Activated CD4-positive, alpha-beta T cell treated with anti-CD3 and anti-CD28 coated beads, Interleukin-2, amount 50 U/mL, for 1 hour (primary cell): ENCODE measurements at regions not wholly inside any gene's neighbourhood (a gene's known extent, or its start where the extent isn't known, plus 50 kb on each side); places are given as distances from the start of the nearest gene placed in this dataset.
"Not testable (repeated sequence)": the region's sequence is repeated elsewhere in the genome, so short reads cannot be mapped to it uniquely, and the experiment has no call there.

Source experiments
- DNase-seq: peaks from one replicate; pipeline ENCODE4 v3.0.0-alpha.2; 2020

- DNase-seq, result not testable (repeated sequence)
These were observed 55.3 kb downstream of the BBS10 start for GRCh38 chr12:76292891-76293290.

- DNase-seq, result not testable (repeated sequence)
These were observed 55.9 kb downstream of the BBS10 start for GRCh38 chr12:76292305-76292704.

- DNase-seq, result no peak
These were observed 57.0 kb downstream of the BBS10 start for GRCh38 chr12:76290963-76291859.

DNA sequence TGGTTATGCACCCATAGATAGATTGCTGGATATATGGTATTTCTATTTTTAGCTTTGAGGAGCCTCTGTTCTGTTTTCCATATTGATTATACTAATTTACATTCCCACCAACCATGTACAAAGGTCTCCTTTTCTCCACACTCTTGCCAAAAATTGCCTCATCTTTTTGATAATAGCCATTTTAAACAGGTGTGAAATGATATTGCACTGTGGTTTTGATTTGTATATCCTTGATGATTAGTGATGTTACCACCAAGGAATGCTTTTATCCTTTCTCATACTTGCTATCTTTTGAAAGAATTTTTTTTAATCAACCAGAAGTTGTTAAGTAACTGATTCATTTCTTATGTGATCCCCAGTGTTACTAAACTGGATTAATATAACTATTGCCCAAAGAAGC lies 60.0 kb downstream of the BBS10 start:
- no peak for DNase-seq

- DNase-seq, result no peak
These were observed 63.1 kb downstream of the BBS10 start for GRCh38 chr12:76284816-76285750.

DNA sequence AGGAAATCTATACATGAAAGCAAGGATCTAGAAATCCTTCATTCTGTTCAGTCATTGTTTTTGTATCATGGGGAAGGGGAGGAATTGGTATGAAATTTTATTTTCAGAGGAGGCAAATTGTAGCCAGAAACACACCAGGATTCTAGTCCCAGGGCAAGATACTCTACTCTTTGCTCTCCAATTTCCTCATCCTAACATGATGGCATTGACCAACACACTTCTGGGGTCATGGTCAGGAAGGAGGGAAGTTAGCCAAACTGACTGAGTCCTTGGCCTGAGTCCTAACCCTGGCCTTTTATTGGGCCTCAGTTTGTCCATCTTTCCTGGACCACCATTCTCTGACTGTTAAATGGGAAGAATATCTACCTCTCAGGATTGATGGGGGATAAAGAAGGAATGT lies 65.5 kb downstream of the BBS10 start:
- no peak for DNase-seq

DNA sequence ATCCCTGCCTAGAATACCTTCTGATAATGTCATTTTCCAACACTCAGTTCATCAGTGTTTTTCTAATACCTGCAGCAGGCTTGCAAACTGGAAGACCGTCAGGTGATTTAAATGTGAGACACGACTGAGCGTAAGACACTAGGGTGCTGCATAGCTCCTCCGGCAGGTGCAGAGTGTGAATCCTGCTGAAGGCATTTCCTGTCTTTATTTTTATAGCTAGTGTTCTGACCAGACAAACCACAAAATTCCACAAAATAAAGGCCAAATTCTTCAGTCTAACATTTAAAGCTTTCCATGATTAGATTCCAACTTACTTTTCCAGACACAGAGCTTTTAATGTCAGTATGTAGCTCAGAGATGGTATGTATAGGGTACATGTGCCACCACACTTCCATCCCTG lies 70.7 kb downstream of the BBS10 start:
- no peak for DNase-seq

DNA sequence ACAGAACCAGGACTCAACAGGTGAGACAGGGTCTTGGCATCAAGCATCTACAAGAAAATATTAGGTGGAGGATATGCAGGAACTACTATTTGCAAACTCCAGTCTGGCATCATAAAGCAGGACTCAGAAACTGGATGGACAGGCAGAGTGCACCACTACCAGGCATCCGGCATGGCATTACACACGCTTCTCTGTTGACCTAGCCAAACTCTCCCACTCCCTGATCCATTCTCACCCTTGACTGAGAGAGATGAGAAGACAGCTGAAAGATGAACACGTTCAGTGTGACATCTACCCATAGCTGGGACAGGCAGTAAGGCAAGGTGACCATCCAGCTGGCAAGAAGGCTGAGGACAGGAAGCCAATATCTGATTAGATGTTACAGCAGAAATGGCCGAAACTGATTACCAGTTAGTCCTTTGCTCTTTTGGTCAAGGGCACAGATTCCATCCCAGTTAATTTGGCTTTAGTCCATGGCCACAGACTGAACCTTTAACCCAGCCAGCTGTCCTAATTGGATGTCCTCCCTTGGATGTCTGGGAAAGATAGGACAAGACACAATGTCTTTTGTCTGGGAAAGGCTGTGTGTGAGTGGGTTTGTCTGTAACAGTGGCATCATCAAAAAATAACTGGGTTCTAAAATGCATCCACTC lies 71.6 kb downstream of the BBS10 start:
- DNase-seq, result no peak

GRCh38 chr12:76275511-76276093 lies 72.6 kb downstream of the BBS10 start:
- DNase-seq, result no peak

DNA sequence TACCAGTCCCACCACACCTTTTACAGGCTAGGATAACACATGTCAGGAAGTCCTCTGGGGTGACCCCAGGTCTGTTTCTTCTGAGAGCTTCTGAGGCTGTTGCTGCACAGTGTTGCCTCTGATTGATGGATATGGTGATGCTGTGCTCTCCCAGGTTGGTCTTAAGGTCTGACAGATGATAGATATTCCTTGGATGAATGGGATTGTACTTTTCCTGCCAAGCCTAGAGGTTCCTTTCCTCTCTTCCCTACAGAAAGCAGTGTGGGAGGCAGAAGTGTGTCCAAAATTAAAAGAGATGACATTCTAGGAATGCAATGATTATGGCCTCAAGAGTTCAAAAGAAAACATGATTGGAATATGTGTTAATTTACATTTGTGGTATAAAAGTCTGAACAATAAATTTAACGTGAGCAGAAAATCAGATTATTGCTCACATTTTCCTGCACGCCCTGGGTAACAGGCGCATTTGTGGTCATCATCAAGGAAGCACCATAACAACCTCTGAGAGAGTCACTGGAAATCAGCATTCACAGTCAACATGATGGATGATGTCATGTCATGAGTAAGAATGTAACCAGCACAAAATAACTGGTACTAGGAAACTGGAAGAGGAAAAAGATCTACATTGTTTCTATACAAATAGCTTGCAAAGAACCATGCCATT lies 73.7 kb downstream of the BBS10 start:
- no peak for DNase-seq

GRCh38 chr12:76272287-76272686 lies 75.9 kb downstream of the BBS10 start:
- DNase-seq, result no peak

GRCh38 chr12:76270657-76271358 lies 77.4 kb downstream of the BBS10 start:
- no peak for DNase-seq

DNA sequence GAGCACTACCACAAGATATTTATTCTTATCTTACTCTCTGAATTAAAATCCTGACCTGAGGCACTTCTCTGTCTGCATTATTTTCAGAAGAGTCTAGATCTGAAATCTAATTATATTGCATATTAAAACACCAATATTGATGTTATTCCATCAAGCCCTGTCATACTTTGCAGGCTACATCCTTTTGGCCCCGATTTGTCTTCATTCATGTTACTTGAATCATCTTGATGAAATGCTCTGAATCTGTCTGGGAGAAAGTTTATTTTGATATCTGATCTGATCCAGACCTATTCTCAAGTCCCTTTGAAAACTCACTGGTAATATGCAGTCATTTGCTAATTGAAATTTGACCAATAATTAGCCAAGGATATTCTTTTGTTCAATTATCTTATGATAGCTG lies 79.9 kb downstream of the BBS10 start:
- DNase-seq, result no peak

DNA sequence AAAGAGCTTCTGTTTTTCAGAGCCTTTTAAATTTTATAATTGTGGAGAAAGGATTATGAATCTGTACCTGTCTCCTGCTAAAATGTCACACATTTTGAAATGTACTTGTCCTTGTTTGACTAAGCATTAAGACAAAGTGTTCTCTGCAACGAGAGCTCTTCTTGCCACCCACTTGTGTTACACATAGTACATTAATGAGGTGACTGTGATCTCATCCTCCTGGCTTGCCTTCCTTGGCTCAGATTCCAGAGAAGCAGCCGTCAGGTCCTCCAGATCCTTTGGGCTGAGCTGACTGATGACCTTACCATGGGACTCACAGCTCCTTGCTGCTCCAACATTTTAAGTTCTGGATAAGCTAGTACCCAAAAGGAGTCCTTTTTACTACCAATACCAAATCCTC lies 81.4 kb downstream of the BBS10 start:
- DNase-seq, result no peak

DNA sequence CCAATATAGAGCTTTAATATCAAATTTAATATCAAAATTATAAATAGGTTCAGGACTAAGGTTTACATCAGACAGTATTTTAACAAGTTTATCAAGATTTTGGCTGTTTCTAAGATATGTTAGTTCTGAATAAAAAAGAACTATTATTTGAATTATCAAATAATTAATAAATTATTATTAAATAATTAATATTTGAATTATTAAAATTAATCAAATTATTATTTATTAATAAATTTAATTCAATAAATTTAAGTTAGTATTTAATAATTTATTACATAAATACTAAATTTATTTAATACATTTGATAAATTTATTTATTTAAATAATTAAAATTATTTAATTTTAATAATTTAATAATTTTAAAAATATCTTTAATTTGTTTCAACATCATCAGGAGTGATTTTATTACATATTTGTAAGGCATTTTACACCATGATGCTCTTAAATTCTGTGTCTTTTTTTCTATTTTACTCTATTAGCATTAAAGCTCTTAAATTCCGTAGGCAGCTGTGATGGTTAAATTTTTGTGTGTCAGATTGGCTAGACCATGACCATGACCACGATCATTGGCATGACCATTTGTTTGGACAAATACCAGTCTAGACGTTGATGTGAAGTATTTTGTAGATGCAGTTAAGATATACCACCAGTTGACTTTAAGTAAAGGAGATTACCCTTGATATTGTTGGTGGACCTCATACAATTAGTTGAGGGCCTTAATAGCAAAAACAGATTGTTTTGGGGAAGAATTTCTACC lies 82.6 kb downstream of the BBS10 start:
- no peak for DNase-seq

DNA sequence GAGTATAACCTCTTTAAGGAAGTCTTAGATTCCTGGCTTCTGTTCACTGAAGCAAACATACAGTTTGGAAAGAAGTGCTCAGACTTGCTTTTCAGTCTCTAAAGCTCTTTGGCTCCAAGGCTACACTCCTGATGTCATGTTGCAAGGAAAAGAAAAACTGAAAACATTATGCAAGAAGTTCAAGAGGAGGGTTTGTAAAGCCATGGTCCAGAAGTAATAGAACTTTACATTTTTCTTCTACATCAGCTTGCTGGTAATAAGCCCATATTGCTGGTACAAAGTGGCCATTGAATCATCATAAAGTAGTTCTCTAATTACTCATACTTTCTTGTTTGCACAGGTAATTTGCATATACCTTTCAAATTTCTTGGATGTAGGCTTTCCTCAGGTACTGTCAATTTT lies 83.6 kb downstream of the BBS10 start:
- no peak for DNase-seq

DNA sequence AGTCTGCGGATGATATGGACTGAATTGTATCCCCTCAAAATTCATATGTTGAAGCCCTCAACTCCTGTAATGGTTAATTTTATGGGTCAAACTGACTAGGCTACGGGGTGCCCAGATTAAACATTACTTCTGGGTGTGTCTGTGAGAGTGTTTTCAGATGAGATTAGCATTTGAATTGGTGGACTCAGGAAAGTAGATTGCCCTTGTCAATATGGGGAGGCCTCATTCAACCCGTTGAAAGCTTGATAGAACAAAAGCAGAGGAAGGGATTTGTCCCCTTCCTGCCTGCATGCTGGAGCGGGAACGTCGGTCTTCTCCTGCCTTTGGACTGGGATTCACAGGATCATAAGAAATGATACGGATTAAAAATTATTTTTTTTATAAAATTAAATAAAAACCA lies 84.5 kb downstream of the BBS10 start:
- no peak for DNase-seq

GRCh38 chr12:76260390-76260748 lies 87.8 kb downstream of the BBS10 start:
- DNase-seq, result no peak

DNA sequence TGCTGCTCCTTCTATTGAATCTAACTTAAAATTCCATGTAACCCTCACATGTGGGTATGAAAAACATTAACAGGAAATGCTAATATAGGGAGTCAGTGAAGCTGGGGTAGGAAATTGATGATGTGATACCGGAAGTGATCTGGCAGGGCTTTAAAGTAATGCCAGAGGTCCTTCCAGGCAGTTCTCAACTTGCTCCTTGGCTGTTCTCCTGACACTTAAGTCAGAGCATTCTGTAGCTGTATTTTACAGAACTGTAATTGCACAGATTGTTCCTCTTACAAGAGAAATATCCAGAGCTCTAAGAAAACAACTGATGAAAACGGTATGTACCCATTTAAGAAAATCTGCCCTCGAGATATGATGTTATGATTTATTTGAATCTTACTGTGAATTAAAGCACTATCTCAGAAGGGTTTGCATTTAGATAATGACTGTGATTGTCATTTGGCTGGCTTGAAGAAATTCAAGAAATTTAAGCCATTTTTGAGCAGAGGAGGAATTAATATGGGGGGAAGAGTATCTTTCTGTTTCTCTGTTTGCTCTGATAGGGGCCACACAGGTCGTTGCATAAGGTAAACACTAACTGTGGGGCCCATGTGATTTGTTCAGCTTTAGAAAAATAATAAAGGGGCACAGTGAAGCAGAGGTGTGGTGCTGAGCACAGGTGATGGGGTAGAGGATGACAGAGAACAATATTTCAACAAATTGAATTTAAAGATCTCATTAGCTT lies 88.4 kb downstream of the BBS10 start:
- DNase-seq, result no peak

- DNase-seq, result no peak
These were observed 89.1 kb downstream of the BBS10 start for GRCh38 chr12:76259106-76259505.
